ENCODE measurements at regions not wholly inside any gene's neighbourhood (a gene's known extent, or its start where the extent isn't known, plus 50 kb on each side); places are given as distances from the start of the nearest gene placed in this dataset.

- Histone ChIP-seq H3K9me2 (replicated peaks; ENCODE audit: insufficient read depth, low read length) (no peaks in the 10 kb centered on the region), H3K36me3 (ENCODE audit: low read length) (no peaks in the 10 kb centered on the region), H3K27me3 (ENCODE audit: low read length) (no peaks in the 10 kb centered on the region), H3K9ac (ENCODE audit: low read length) (no peak overlapping the region), H3K4me2 (ENCODE audit: low read depth, low read length, poor library complexity, severe bottlenecking) (no peak overlapping the region), H3K79me2 (ENCODE audit: insufficient read depth, low read length) (no peaks in the 10 kb centered on the region), H3K27ac (ENCODE audit: low read depth, low read length) (no peak overlapping the region), H3K9me3 (ENCODE audit: insufficient read depth, low read length) (no peaks in the 10 kb centered on the region), H3F3A (ENCODE audit: insufficient read depth) (no peaks in the 10 kb centered on the region), H3K4me3 (ENCODE audit: insufficient read depth, low read length, poor library complexity, severe bottlenecking) (no peak overlapping the region), H2AFZ (ENCODE audit: low read depth, low read length, severe bottlenecking) (no peak overlapping the region), H4K20me1 (ENCODE audit: low read depth, low read length) (no peaks in the 10 kb centered on the region)
- TF ChIP-seq CTCF (IDR thresholded peaks at IDR 0.05; ENCODE audit: insufficient read depth, low read length, poor library complexity, severe bottlenecking) (no peak), EZH2phosphoT487 (conservative IDR thresholded peaks at IDR 0.05; ENCODE audit: low read length) (no peak)
These were observed 66.4 kb upstream of the RAB6C start for GRCh38 chr2:129912871-129913694.

GRCh38 chr2:129913695-129914495, 65.6 kb upstream of the RAB6C start:
- Histone ChIP-seq H2AFZ (ENCODE audit: low read depth, low read length, severe bottlenecking) (no peak overlapping the region), H3K36me3 (ENCODE audit: low read length) (no peaks in the 10 kb centered on the region)

GRCh38 chr2:129914538-129915302, 64.7 kb upstream of the RAB6C start:
- H3K36me3 ChIP-seq (ENCODE audit: low read length) = no peaks in the 10 kb centered on the region
- H3K79me2 ChIP-seq (ENCODE audit: insufficient read depth, low read length) = no peaks in the 10 kb centered on the region
- H3K9me3 ChIP-seq (ENCODE audit: insufficient read depth, low read length) = no peaks in the 10 kb centered on the region
- no peaks in the 10 kb centered on the region for H3K9me2 ChIP-seq (replicated peaks; ENCODE audit: insufficient read depth, low read length)
- no peaks in the 10 kb centered on the region for H3K27me3 ChIP-seq (ENCODE audit: low read length)
- no peak overlapping the region for H3K4me3 ChIP-seq (ENCODE audit: insufficient read depth, low read length, poor library complexity, severe bottlenecking)
- no peak for TF ChIP-seq EZH2phosphoT487 (conservative IDR thresholded peaks at IDR 0.05; ENCODE audit: low read length)
- TF ChIP-seq CTCF (IDR thresholded peaks at IDR 0.05; ENCODE audit: insufficient read depth, low read length, poor library complexity, severe bottlenecking) = no peak
- no peaks in the 10 kb centered on the region for H3F3A ChIP-seq (ENCODE audit: insufficient read depth)
- H2AFZ ChIP-seq (ENCODE audit: low read depth, low read length, severe bottlenecking) = no peak overlapping the region
- no peak overlapping the region for H3K27ac ChIP-seq (ENCODE audit: low read depth, low read length)
- no peak overlapping the region for H3K9ac ChIP-seq (ENCODE audit: low read length)
- H3K4me2 ChIP-seq (ENCODE audit: low read depth, low read length, poor library complexity, severe bottlenecking) = no peak overlapping the region
- no peaks in the 10 kb centered on the region for H4K20me1 ChIP-seq (ENCODE audit: low read depth, low read length)

More at GRCh38 chr2:129913695-129914495, 65.6 kb upstream of the RAB6C start:
- Histone ChIP-seq H3K9me2 (replicated peaks; ENCODE audit: insufficient read depth, low read length) (no peaks in the 10 kb centered on the region), H4K20me1 (ENCODE audit: low read depth, low read length) (no peaks in the 10 kb centered on the region), H3K9me3 (ENCODE audit: insufficient read depth, low read length) (no peaks in the 10 kb centered on the region), H3K4me3 (ENCODE audit: insufficient read depth, low read length, poor library complexity, severe bottlenecking) (no peak overlapping the region), H3K9ac (ENCODE audit: low read length) (no peak overlapping the region), H3K79me2 (ENCODE audit: insufficient read depth, low read length) (no peaks in the 10 kb centered on the region), H3K27ac (ENCODE audit: low read depth, low read length) (no peak overlapping the region), H3F3A (ENCODE audit: insufficient read depth) (no peaks in the 10 kb centered on the region), H3K4me2 (ENCODE audit: low read depth, low read length, poor library complexity, severe bottlenecking) (no peak overlapping the region), H3K27me3 (ENCODE audit: low read length) (no peaks in the 10 kb centered on the region)
- TF ChIP-seq CTCF (IDR thresholded peaks at IDR 0.05; ENCODE audit: insufficient read depth, low read length, poor library complexity, severe bottlenecking) = no peak
- TF ChIP-seq EZH2phosphoT487 (conservative IDR thresholded peaks at IDR 0.05; ENCODE audit: low read length) = no peak
